GM19324 (cell line): ENCODE measurements at regions not wholly inside any gene's neighbourhood (a gene's known extent, or its start where the extent isn't known, plus 50 kb on each side); places are given as distances from the start of the nearest gene placed in this dataset.

Source experiments
- ATAC-seq: cut with Tn5 transposase; IDR thresholded peaks from one replicate; pipeline ENCODE4 v1.9.1; 2021; ENCODE audit warnings: mild to moderate bottlenecking, moderate library complexity; ENCODE audit not compliant: unreplicated experiment, low FRiP score

DNA sequence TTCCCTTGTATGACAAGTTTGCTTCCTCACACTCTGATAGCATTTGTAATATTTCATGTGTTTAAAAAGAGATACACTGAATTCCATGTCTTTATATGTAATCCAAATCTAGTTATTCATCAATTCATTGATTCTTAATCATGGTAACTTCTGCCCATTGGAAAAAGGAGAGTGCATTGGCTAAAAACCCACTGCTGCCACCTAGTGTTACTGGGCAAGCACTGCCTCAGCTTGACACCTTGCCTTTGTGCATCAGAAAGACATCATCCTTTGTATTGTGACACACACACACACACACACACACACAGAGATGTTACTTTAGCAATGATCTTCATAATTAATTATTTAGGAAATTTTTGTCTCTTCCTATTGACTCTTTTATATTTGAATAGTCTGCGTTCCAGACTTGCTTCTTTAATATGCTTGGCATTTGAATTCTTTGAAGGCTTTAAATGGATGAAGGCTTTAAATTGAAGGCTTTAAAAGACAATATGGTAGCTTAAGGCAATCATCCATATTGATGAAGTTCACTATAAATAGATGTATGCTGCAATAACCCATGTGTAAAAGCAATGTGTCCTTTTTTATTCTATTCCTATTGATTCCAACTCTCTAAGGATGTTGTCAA, 414.2 kb upstream of the CHST9 start:
- ATAC-seq: peak; percentile 72

DNA sequence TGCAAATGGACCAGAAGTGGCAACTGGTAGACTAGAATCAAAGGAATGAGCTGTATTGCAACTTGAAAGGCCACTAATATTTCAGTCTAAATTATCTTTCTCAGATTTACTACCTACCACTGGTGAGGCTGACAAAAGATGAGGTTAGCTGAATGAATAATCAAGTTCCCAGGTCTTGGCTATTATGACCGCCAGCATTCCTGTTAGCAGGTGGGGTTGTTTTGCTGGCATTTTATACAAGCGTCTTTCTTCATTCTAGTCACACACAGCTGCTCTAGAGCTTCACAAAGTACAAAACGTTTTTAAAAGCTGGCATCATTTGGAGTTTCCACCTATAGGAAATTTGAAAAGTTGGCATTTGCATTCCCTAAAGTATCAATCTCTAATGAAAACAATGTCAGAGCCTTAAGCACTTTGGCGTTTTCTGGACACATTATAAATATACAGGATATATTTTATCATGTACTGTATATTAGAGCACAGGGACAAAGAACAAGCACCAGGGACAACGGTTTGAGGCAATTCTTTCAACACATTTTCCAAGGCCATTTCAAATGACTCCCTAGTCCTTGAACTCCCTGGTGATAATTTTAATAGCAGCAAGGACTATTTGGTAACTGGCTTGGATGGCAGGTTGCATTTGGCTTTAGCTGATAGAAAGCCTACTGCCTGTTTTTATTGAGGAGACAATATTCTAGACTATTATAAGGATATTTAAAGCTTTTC, 410.2 kb upstream of the CHST9 start:
- no peak for ATAC-seq

DNA sequence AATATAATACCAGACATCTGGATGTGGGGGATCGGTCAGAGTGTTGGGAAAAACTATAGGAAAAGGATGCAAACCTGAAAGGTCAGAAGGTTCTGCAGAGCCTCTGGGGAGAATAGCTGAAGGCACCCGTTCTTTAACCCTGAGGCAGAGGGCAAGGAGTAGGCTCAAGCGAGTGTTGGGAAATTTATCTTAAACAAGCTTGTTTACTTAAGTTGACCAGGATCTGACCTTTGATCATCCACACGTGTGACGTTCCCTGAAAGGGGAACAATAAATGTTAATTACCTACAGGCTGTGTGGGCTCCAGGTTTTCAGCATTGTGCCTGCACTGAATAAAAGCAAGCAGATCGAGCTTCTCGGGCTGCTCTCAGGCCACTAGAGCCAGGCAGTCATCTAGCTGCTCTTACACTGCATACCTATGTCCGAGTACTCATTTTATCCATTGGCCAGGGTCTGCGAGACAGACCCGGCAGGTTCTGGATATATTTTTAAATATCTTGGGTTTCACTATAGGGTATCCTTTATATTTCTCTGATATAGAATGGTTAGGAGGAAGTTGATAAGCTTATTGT, 400.6 kb upstream of the CHST9 start:
- no peak for ATAC-seq

DNA sequence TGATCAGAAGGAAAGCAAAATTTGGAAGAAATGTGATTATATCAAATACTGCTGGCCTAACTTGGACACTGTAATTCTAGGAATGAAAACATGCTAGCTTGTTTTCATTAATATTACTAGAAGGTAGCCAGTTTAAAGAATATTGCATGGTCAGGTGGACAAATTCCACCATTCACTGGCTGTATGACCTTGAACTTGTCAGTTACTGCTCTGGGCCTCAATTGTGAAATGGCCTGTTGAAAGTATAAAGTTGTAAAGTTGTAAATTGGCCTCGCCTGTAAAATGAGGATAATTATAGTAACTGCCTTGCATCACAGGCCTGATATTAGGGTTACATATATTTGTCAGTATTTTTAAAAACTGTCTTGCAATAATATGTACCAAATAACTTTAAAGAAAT, 398.4 kb upstream of the CHST9 start:
- no peak for ATAC-seq

DNA sequence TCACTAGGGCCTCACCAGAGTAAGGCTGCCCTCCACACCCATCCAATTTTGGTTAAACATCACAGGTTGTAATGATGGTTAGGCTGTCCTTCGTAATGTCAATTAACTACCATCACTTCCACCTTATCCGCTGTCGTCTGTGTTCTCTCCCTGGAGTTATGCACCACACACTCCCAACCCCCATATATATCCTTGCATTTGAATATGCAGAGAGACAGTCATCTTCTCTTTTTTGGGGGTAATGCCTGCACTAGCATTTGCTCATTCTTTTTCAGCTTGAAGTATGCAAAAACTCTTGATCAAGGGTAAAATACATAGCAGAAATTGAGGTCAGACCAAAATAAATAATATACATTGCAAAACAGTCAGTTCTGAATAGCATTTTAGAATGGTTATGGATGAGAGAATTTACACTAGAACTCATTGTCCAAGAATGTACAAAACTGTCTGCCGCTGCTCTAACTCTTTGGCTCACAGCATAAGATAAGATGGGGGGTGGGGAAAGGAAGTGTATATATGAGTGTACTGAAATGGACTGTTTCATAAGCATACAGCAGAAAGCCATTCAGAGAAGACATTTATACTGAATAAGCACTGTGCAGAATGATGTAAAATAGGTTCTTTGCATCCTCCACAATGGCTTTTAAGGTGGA, 397.8 kb upstream of the CHST9 start:
- ATAC-seq: no peak

DNA sequence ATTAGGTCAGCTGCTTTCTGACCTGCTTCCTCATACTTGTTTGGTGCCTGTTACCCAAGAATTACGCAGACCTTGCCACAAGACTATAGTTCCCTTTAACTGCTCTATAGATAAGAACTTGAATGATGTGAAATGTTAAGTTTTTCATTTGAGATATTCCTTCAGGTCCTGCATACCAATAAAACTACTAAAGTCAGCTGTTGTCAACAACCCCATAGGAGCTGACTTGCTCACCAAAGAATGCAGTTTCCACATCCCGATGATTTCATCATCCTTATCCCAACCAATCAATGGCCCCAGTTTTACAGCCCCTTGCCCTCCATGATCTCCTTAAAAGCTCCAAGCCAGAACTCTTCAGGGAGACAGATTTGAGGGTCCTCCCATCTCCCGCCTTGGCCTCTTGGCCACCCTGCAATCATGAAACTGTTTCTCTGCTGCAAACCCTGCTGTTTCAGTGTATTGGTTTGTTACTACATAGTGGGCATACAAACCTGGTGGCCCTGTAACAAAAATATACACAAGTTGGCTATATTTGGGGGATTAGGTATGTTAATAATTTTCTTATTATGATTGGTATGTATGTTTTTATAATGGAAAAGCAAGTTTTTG, 396.3 kb upstream of the CHST9 start:
- no peak for ATAC-seq

DNA sequence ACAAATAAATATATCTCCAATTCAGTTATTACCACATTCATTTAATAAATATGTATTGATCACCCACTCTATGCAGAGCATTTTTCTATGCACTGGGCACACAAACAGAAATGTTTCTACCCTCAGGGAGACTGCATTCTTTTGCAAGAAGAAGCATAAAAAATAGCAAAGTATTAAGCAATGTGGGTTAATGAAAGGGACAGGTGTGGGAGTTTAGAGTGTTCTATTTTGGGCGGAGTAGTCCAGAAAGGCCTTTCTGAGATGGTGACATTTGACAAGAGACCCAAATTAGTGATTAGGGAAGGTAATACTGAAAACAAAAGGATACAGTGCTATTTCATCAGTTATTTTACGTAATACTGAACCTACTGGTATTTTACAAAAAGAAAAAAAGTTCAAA, 394.3 kb upstream of the CHST9 start:
- ATAC-seq: no peak

DNA sequence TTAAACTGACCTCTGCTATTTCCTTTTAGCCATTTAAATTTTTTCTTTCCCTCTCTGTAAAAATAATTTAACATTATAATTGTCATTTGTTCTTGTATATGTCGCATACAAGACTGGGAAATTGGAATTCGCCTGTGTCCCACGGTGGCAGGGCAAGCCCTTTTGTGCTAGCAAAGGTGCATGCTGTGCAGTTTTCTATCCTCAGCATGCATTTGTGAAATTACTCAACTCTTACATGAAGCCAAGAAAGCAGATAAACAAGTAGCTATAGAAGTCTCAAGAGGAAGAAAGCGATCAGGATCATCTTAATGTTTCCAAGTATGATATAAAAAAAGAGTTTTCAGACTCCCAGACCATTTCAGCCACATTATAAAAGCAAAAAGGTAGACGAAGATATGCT, 392.6 kb upstream of the CHST9 start:
- no peak for ATAC-seq

DNA sequence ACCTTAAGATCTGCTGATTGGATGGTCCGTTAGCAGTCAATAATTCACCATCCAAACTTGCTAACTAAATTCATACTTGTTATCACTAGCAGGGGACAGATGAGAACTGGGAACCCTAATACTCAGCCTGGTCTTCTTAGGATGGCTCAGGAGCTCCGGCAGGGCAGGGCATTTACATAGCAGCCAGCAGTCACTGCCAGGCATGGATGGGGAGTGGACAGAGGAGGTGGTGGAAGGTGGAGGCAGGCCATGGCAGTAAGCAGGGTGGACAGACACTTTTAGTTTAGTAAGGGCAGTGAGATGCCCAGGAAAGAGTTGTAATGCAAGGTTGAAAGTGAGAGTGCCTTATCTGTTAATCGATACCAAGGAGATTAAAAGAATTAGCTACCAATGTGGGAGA, 392.2 kb upstream of the CHST9 start:
- no peak for ATAC-seq

DNA sequence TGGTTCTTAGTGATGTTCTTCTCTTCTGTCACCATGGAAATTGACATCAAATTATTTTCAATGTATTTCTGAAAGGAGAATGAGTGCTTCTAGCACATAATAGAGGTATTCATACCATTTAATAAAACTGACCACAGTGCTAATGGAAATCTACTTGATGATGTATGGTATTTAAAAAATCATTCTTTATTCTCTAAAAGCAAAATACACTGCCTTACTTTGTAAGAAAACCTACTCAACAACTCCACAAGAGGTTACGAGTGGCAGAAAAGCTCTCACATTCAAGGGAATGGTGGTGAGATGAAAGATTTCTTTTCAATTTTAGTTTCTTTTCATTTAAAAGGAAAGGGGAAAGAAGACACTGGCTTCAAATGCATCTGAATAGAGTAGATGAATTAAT, 382.3 kb upstream of the CHST9 start:
- no peak for ATAC-seq

DNA sequence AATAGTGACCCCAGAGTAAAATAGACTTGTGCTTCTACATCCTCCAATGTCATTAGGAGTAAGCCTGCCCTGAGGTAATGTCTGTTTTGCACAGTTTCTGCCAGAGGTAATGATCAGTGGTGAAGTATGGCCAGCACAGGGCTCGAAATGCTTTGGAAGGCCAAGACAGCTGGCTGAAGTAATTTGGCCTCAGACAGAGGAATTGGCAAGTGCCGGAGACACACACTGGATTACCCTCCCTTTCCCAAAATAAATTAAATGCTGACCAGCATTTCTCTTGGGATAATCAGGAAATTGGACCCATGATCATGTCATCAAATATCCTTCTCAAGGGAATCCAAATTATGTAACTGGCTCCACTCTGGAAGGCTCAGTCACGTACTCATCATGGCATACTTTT, 379.0 kb upstream of the CHST9 start:
- ATAC-seq: no peak

DNA sequence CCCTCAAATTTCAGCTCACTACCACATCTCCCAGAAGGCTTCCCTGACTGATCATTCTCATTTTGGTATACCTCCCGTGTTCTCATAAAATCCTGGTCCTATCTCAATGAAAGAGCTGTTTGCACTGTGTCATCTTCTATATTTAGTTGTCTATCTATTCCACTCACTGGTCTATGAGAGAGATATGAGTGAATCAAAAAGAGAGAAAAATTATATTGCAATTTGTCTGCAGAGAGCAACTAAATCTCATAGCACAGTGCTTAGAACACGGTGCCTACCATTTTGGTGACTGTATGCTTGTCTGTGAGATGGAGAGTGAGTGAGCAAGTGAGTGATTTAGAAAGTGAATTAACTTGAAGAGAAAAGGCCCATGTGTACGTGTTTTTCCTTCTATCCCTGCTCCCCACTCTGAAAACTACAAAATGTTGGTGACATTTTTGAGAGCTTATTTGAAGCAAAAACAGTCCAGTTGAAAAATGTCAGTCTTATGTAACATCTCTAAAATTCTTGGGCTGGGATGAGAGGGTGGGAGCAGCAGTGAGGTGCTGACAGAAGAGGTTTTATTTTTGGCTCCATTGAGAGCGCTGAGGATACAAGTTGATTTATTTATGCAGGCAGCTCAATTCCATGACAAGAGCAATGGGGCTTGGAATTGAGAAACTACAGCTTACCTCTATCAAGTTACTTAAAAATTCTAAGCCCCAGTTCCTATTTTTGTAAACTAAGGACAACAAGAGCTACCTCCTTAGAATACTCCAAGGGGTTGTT, 373.5 kb upstream of the CHST9 start:
- no peak for ATAC-seq

DNA sequence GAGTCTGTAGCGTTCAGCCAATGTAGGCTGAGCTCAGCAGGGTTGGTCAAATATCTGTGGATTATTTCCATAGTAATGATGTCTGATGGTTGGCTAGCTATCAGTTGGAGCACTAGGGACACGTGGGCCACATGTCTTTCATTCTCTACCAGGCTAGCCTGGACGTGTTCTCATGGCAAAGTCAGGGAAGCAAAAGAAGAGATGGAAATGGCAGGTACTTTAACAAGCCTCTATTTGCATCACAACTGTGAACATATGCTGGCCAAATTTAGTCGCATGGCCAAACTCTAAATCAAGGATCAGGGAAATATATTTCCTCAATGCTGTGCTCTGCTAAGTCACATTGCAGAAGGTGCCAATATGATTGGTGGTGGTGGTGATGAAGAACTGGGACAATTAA, 371.6 kb upstream of the CHST9 start:
- no peak for ATAC-seq

DNA sequence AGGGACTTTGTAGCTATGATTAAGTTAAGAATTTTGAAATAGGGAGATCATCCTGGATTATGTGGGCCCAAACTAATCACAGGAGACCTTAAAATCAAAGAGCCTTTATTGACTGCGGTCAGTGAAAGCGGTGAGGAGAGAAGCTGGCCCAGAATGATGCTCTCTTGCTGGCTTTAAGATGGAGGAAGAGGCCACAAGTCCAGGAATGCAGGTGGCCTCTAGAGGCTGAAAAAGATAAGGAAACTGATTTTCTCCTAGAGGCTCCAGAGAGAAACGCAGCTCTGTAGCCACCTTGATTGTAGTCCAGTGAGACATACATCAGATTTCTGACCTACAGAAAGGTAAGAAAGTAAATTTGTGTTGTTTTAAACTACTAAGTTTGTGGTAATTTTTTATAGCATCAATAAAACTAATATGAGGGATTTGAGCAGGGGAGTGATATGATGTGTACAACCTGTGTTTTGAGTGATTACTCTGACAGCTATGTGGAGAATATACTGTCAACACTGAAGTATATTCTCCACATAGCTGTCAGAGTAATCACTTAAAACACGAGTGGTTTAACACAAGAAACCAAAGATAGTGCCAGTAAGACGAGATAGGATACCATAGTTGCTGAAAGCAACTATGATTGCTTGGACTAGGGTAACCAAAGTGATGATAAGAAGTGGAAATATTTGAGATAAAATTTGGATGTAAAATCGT, 364.4 kb upstream of the CHST9 start:
- no peak for ATAC-seq

DNA sequence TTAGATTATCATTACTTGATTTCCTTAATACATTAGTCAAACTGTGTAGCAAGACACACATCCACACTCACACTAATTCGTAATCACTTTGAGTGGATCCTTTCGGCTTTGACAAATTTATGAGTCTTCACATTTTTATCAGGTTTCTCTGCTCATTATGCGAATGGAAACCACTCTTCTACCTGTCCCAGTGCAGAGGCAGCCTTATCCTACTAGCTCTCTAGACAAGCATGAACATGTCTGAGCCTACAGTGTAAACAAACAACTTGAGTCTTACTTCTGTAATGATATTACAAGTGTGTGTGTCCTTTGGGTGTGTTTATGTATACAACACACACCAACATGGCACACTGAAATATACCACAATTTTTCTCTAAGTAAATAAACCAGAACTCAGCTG, 361.9 kb upstream of the CHST9 start:
- ATAC-seq: no peak

DNA sequence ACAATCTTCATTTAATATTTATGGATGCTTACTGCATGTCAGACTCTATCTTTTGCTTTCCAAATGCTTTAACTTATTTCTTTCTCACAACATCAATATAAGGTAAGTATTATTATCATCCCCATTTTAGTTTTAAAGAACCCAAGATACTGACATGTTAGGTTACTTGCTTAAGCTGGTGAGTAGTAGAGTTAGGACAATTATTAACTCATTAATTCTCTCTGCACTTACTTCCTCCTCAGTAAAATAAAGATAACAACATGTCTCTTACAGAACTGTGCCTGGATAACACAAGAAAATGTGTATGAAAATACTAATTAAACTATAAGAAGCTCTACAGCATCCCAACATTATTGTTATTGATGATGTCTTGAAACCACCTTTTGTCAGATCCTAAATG, 359.1 kb upstream of the CHST9 start:
- ATAC-seq: no peak

DNA sequence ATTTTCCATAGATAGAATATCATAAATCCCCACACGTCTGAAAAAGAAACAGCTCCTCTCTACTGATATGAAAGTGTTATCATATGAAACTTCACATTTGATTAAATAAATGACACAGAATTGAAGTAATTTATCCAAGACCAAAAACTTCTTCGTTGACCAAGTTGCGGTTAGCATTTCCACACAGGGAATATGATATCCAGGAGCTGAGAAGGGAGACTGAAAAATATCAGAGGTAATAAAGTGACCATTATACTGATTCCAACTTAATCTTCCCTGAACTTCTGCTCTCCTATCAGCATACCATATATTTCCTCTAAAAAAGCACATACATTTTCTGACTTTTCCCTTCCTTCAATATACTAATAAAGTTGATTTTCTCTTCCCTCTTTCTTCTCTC, 356.2 kb upstream of the CHST9 start:
- ATAC-seq: no peak

DNA sequence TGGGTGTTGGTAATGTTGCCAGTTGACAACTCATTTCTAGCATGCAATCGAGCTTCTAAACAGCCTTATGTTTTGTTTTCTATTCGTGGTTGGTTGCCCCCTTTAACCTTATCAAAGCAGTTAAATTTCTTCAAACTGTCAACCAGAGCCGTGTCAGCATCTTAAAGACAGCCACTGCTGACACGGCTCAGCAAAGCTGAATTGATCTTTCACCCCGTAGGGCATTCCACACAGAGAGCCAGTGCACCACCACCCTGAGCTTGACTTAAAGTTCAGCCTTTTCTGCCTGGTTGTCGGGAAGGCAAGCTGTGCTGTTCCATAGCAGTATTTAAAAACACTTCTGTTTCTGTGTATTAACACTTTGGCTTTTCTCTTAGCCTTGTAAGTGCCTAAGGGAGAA, 355.0 kb upstream of the CHST9 start:
- ATAC-seq: no peak

DNA sequence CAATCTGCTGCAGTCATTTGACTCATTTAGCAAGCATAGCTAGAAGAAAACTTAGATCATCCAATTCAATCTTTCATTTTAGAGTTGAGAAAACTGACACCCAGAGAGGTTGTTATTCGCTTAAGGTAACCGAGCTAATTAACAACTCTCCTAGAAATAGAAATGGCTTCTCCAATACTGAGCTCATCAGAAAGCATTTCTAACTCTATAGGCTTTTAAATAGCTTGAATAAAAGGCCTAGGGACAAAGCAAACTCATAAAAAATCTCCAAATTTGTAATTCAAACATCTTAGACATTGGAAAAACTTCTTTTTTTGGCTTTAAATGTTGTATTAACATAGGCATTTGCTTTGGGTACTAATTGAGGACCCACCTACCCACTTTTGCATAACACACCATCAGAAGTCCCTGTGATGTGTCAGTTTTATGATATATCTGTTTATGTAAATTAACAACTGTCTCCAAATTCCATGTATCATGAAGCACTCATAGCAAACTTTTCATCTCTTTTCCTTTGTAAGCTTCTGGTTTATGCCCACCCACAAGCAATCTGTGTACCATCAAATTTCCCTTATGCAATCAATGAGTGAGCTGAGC, 343.9 kb upstream of the CHST9 start:
- ATAC-seq: no peak

DNA sequence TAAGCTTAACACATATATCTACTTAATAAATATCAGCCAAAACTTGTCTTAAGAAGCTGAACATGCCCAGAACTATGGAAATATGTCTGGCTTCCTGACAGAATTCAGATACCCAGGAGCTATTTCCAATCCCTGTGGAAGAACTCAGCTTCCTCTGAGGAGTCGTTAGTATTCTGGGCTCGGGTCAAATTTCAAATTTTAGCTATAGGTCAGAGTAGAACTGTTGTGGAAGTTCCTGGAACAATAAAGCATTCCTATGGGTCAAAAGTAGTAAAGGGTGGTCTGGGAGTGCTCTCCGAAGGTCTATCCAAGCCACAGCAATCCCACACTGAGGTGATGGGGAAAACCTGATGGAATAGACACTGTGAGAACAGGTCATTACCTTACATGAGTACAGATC, 342.7 kb upstream of the CHST9 start:
- ATAC-seq: no peak
